AG04449 (cell line): ENCODE measurements at regions not wholly inside any gene's neighbourhood (a gene's known extent, or its start where the extent isn't known, plus 50 kb on each side); places are given as distances from the start of the nearest gene placed in this dataset.

Experiments used
- CTCF ChIA-PET: fragments of 350-600 bp; formaldehyde crosslinking; extraction: SDS; loops from one replicate; lab custom pipeline; 2021; ENCODE audit warnings: antibody characterized with exemption; lab: Yijun Ruan, JAX
- POLR2A ChIA-PET: fragments of 400-600, 350-600 bp; formaldehyde crosslinking; extraction: SDS; loops from one replicate; lab custom pipeline; 2020; ENCODE audit warnings: antibody characterized with exemption, inconsistent platforms; lab: Yijun Ruan, JAX
- DNase-seq: peaks from one replicate; pipeline ENCODE4 v3.0.0-alpha.2; 2010; ENCODE audit warnings: low read depth, low spot score
- H3K4me3 ChIP-seq: 2 replicates; pipeline ENCODE4 v1.5.1; 2011; ENCODE audit warnings: low read depth, mild to moderate bottlenecking, control low read depth, low read length
- CTCF ChIP-seq: IDR thresholded peaks from one replicate; pipeline ENCODE4 v1.5.1; 2011; ENCODE audit warnings: mild to moderate bottlenecking, moderate library complexity, low read length, control low read depth, inconsistent platforms; ENCODE audit not compliant: insufficient read depth; ENCODE audit errors: missing control alignments

GRCh38 chr20:60142587-60142986 is 184.4 kb downstream of the CDH26 start:
- ChIA-PET POLR2A (no interaction called here), CTCF (interaction anchor here (1.4 kb wide), 1 partner anchor 68 kb away, joined by 3 read pairs; no protein-coding TSS in a partner anchor)
- no peak for DNase-seq
- no peak for TF ChIP-seq CTCF
- H3K4me3 ChIP-seq = no peak overlapping the region

GRCh38 chr20:60143261-60143842 is 185.1 kb downstream of the CDH26 start:
- DNase-seq = no peak
- H3K4me3 ChIP-seq = no peak overlapping the region
- ChIA-PET POLR2A (no interaction called here), CTCF (interaction anchor here (1.4 kb wide), 1 partner anchor 68 kb away, joined by 3 read pairs; no protein-coding TSS in a partner anchor)
- TF ChIP-seq CTCF = no peak

DNA sequence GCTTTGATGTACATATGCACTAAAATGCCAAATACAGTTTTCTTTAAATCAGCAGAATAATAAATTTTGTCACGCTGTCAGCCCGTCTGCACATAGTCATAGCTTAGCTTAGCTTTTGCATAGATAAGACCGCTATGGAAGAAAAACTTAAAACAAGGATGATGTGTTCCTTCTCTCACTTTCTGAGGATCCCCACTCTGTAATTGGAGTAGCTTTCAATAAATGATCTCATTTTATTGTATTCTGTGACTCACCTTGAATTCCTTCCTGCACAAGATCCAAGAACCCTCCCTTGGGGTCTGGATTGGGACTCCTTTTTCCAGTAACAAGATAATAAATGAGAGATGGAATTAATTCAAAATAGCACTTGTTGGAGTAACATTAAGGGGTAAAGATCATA is 186.2 kb downstream of the CDH26 start:
- POLR2A ChIA-PET = no interaction called here
- no peak for DNase-seq
- no peak for TF ChIP-seq CTCF
- H3K4me3 ChIP-seq = no peak overlapping the region
- CTCF ChIA-PET = no interaction called here

DNA sequence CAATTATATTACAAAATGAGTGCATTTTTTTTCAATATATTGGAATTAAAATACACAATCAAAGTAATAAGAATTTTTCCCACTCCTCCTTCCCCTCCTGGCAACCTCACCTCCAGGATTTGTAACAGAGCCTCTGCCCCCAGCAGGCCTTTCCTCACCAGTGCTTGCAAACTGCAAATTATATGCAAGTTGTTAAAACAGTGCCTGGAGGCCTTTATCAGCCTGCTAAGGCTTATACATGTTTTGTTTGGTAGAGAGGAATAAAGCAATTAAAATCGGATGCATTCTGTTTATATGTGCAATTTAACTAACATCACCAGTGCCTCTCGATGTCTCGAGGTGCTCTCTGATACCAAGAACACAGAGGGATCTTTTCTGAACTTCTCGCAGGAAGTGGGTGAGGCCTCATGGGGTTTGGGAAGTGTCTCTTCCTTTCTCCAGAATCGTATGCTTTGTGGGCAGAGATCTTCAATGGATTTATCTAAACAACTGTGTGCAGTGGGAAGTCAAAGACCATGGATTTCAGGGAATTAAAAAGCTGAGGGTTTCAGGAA is 186.8 kb downstream of the CDH26 start:
- ChIA-PET POLR2A (no interaction called here), CTCF (no interaction called here)
- H3K4me3 ChIP-seq = no peak overlapping the region
- no peak for DNase-seq
- TF ChIP-seq CTCF = no peak

DNA sequence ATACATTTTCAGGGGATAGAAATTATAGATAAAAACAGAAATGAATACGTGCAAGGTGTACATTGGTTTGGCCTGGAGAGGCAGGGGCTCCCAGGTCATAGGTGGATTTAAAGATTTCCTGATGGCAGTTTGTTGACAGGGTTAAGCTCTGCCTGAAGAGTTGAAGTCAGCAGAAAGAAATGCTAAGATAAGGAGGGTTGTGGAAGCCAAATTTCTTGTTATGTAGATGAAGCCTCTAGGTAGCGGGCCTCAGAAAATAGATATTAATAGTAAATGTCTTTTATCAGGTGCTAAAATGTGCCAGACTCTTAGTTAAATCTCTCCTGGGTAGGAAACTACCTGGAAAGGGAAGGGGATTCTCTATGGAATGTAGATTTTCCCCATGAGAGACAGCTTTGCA is 188.8 kb downstream of the CDH26 start:
- H3K4me3 ChIP-seq = no peak overlapping the region
- no peak for TF ChIP-seq CTCF
- DNase-seq = no peak
- ChIA-PET POLR2A (no interaction called here), CTCF (interaction anchor here (1.5 kb wide), 1 partner anchor 10 kb away, joined by 4 read pairs; no protein-coding TSS in a partner anchor)

DNA sequence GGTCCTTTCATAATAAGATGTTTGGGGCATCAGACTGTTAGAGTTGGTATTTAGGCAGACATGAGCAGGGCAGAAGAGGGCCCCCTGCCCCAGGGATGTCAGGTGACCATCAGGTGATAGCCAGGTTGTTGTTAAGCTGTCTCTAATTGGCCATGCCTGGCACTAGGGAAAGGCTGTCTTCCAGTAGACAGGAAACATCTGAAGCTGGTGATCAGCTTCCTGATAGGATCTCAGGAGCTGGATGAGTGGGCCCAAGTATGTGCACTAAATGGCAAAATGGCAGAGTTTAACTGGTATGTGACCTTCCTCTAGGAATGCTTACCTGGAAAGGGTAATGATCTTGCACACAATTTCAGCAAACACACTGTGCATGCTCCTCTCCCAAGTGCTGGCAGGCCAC is 190.7 kb downstream of the CDH26 start:
- ChIA-PET CTCF (no interaction called here), POLR2A (no interaction called here)
- TF ChIP-seq CTCF = no peak
- no peak for DNase-seq
- no peak overlapping the region for H3K4me3 ChIP-seq
